Tibial nerve (tissue), 4 donors: ENCODE measurements at regions not wholly inside any gene's neighbourhood (a gene's known extent, or its start where the extent isn't known, plus 50 kb on each side); places are given as distances from the start of the nearest gene placed in this dataset.

Source experiments
- DNase-seq, 2 donors: peaks; one replicate each; pipeline ENCODE4 v3.0.0-alpha.2; 2019; ENCODE audit warnings: low spot score in 2 of 2
- H3K27ac ChIP-seq, 4 donors: fragments of 200-600 bp; sonication (generic) in 3 of 4; one replicate each; pipeline ENCODE4 v1.5.1; 2017 to 2019; ENCODE audit warnings: mild to moderate bottlenecking in 1 of 4
- H3K27me3 ChIP-seq, 2 donors: fragments of 200-600 bp; sonication (generic) in 1 of 2; one replicate each; pipeline versions ENCODE4 v1.5.1 to v1.6.0; 2017 to 2019
- H3K36me3 ChIP-seq, 3 donors: fragments of 200-600 bp; sonication (generic); one replicate each; pipeline ENCODE4 v1.5.1; 2018 to 2019
- H3K4me1 ChIP-seq, 4 donors: fragments of 200-600 bp; sonication (generic) in 3 of 4; one replicate each; pipeline ENCODE4 v1.5.1; 2017 to 2019
- H3K4me3 ChIP-seq, 4 donors: fragments of 200-600 bp; sonication (generic) in 3 of 4; one replicate each; pipeline ENCODE4 v1.5.1; 2017 to 2019; ENCODE audit warnings: mild to moderate bottlenecking in 1 of 4, moderate library complexity in 1 of 4
- H3K9me3 ChIP-seq, 4 donors: fragments of 200-600 bp; sonication (generic) in 3 of 4; one replicate each; pipeline ENCODE4 v1.5.1; 2017 to 2019
- CTCF ChIP-seq, 5 experiments: fragments of 200-600 bp in 3 of 5; fragments of 450-650 bp in 2 of 5; sonication (generic) in 3 of 5; IDR thresholded peaks; one replicate each; pipeline ENCODE4 v1.5.1; 2016 to 2019; ENCODE audit warnings: antibody characterized with exemption in 5 of 5, mild to moderate bottlenecking in 3 of 5, moderate library complexity in 2 of 5
- EP300 ChIP-seq, 2 donors: sonication (generic); formaldehyde crosslinking; IDR thresholded peaks; one replicate each; pipeline ENCODE4 v1.6.1; 2017; ENCODE audit warnings: antibody characterized with exemption in 2 of 2, mild to moderate bottlenecking in 1 of 2
- POLR2A ChIP-seq, 2 donors: fragments of 450-650 bp; IDR thresholded peaks; one replicate each; pipeline ENCODE4 v1.6.1; 2017; ENCODE audit warnings: antibody characterized with exemption in 2 of 2, mild to moderate bottlenecking in 2 of 2, moderate library complexity in 2 of 2
- WGBS, 2 donors: methylation state at CpG; one replicate each; pipeline ENCODE4 v1.1.5; 2018; 5-methylcytosine and 5-hydroxymethylcytosine counted together

GRCh38 chr2:4908461-4908860 is 783.7 kb upstream of the SOX11 start:
- H3K27me3 ChIP-seq: no peaks in the 10 kb centered on the region
- 84 to 90% methylated on average over 6 of the region's 6 CpGs for WGBS, 2 donors
- no peaks in the 10 kb centered on the region for H3K36me3 ChIP-seq
- TF ChIP-seq CTCF (IDR thresholded peaks at IDR 0.05): no peak
- no peak for TF ChIP-seq POLR2A (IDR thresholded peaks at IDR 0.05)
- TF ChIP-seq EP300 (IDR thresholded peaks at IDR 0.05): no peak
- no peak for DNase-seq
- H3K9me3 ChIP-seq: no peaks in the 10 kb centered on the region
- H3K27ac ChIP-seq: no peak overlapping the region
- no peak overlapping the region for H3K4me3 ChIP-seq
- H3K4me1 ChIP-seq: no peaks in the 10 kb centered on the region

- DNase-seq: no peak
Measured at GRCh38 chr2:4909346-4910009, 782.7 kb upstream of the SOX11 start.

GRCh38 chr2:4914036-4914435 is 778.1 kb upstream of the SOX11 start:
- DNase-seq: no peak
- H3K4me1 ChIP-seq: no peaks in the 10 kb centered on the region
- H3K27me3 ChIP-seq: no peaks in the 10 kb centered on the region
- H3K9me3 ChIP-seq: no peaks in the 10 kb centered on the region
- TF ChIP-seq EP300 (IDR thresholded peaks at IDR 0.05) (no peak), POLR2A (IDR thresholded peaks at IDR 0.05) (no peak), CTCF (IDR thresholded peaks at IDR 0.05) (no peak)
- WGBS, 2 donors: 90 to 92% methylated on average over 5 of the region's 5 CpGs
- H3K36me3 ChIP-seq: no peaks in the 10 kb centered on the region
- no peak overlapping the region for H3K4me3 ChIP-seq
- H3K27ac ChIP-seq: no peak overlapping the region

More at GRCh38 chr2:4909346-4910009, 782.7 kb upstream of the SOX11 start:
- no peak overlapping the region for H3K27ac ChIP-seq
- WGBS, 2 donors: 76 to 77% methylated on average over 9 of the region's 9 CpGs
- H3K4me1 ChIP-seq: no peaks in the 10 kb centered on the region
- no peaks in the 10 kb centered on the region for H3K9me3 ChIP-seq
- no peaks in the 10 kb centered on the region for H3K27me3 ChIP-seq
- no peaks in the 10 kb centered on the region for H3K36me3 ChIP-seq
- TF ChIP-seq POLR2A (IDR thresholded peaks at IDR 0.05): no peak
- no peak for TF ChIP-seq CTCF (IDR thresholded peaks at IDR 0.05)
- no peak for TF ChIP-seq EP300 (IDR thresholded peaks at IDR 0.05)
- H3K4me3 ChIP-seq: no peak overlapping the region

- H3K36me3 ChIP-seq: no peaks in the 10 kb centered on the region
- H3K4me1 ChIP-seq: no peaks in the 10 kb centered on the region
- DNase-seq: peak in 1 of 2 donors; percentile 61
- 76 to 80% methylated on average over 4 of the region's 4 CpGs for WGBS, 2 donors
- H3K4me3 ChIP-seq: no peak overlapping the region
- no peaks in the 10 kb centered on the region for H3K9me3 ChIP-seq
- peak in 1 of 2 donors; percentile 60 for TF ChIP-seq EP300 (IDR thresholded peaks at IDR 0.05)
- TF ChIP-seq POLR2A (IDR thresholded peaks at IDR 0.05): no peak
- TF ChIP-seq CTCF (IDR thresholded peaks at IDR 0.05): no peak
- no peaks in the 10 kb centered on the region for H3K27me3 ChIP-seq
- no peak overlapping the region for H3K27ac ChIP-seq
Measured at GRCh38 chr2:4914551-4914950, 777.6 kb upstream of the SOX11 start.

- TF ChIP-seq EP300 (IDR thresholded peaks at IDR 0.05) (no peak), CTCF (IDR thresholded peaks at IDR 0.05) (no peak), POLR2A (IDR thresholded peaks at IDR 0.05) (no peak)
- H3K27me3 ChIP-seq: no peaks in the 10 kb centered on the region
- H3K4me3 ChIP-seq: no peak overlapping the region
- no peak overlapping the region for H3K27ac ChIP-seq
- no peaks in the 10 kb centered on the region for H3K4me1 ChIP-seq
- DNase-seq: no peak
- WGBS, 2 donors: 59 to 71% methylated on average over 2 of the region's 2 CpGs
- H3K9me3 ChIP-seq: no peaks in the 10 kb centered on the region
- H3K36me3 ChIP-seq: no peaks in the 10 kb centered on the region
Measured at GRCh38 chr2:4915357-4915756, 776.8 kb upstream of the SOX11 start.
